C4-2B (cell line): ENCODE measurements at regions not wholly inside any gene's neighbourhood (a gene's known extent, or its start where the extent isn't known, plus 50 kb on each side); places are given as distances from the start of the nearest gene placed in this dataset.

Source experiments
- CTCF ChIP-seq: fragments of 450-650 bp; conservative IDR thresholded peaks from 2 replicates; pipeline ENCODE4 v1.5.1; 2017; ENCODE audit warnings: mild to moderate bottlenecking
- ZFX ChIP-seq: fragments of 450-650 bp; IDR thresholded peaks from 2 replicates; pipeline ENCODE4 v1.6.1; 2017

- TF ChIP-seq CTCF: no peak
- TF ChIP-seq ZFX: no peak
Measured at GRCh38 chr6:138554146-138554545, 54.9 kb upstream of the NHSL1 start.
